Brain microvascular endothelial cell (primary cell): ENCODE measurements at regions not wholly inside any gene's neighbourhood (a gene's known extent, or its start where the extent isn't known, plus 50 kb on each side); places are given as distances from the start of the nearest gene placed in this dataset.

Experiments
- DNase-seq: peaks from one replicate; pipeline ENCODE4 v3.0.0-alpha.2; 2020
- H3K27ac ChIP-seq: fragments of 250-450 bp; sonication (Bioruptor Pico); 2 replicates; pipeline ENCODE4 v1.5.1; 2020; ENCODE audit warnings: mild to moderate bottlenecking, moderate library complexity
- H3K27me3 ChIP-seq: fragments of 250-450 bp; sonication (Bioruptor Pico); replicated peaks from 2 replicates; pipeline ENCODE4 v1.5.1; 2020; ENCODE audit warnings: mild to moderate bottlenecking
- H3K36me3 ChIP-seq: fragments of 250-450 bp; sonication (Bioruptor Pico); replicated peaks from 2 replicates; pipeline ENCODE4 v1.5.1; 2020; ENCODE audit warnings: mild to moderate bottlenecking
- H3K4me3 ChIP-seq: 2 replicates; pipeline ENCODE4 v1.5.1; 2011; ENCODE audit warnings: low read depth, mild to moderate bottlenecking, control low read depth, low read length, moderate library complexity
- in situ Hi-C: cut with HindIII; loops from 2 replicates; pipeline ENCODE4 v1.10.0; 2017; ENCODE audit warnings: low sequenced_read_pairs, low pct_ligation_motif_present
- TF ChIP-seq, protein P1 (sequence below): IDR thresholded peaks from 2 replicates; pipeline ENCODE4 v1.5.1; 2011; ENCODE audit warnings: low read depth, mild to moderate bottlenecking, moderate library complexity, low read length, control low read depth, inconsistent platforms; ENCODE audit errors: missing control alignments

GRCh38 chr10:118482393-118483331 lies 112.8 kb downstream of the PRLHR start:
- in situ Hi-C loops, result no loop called here
- H3K27me3 ChIP-seq, result no peaks in the 10 kb centered on the region
- TF ChIP-seq, protein P1, sequence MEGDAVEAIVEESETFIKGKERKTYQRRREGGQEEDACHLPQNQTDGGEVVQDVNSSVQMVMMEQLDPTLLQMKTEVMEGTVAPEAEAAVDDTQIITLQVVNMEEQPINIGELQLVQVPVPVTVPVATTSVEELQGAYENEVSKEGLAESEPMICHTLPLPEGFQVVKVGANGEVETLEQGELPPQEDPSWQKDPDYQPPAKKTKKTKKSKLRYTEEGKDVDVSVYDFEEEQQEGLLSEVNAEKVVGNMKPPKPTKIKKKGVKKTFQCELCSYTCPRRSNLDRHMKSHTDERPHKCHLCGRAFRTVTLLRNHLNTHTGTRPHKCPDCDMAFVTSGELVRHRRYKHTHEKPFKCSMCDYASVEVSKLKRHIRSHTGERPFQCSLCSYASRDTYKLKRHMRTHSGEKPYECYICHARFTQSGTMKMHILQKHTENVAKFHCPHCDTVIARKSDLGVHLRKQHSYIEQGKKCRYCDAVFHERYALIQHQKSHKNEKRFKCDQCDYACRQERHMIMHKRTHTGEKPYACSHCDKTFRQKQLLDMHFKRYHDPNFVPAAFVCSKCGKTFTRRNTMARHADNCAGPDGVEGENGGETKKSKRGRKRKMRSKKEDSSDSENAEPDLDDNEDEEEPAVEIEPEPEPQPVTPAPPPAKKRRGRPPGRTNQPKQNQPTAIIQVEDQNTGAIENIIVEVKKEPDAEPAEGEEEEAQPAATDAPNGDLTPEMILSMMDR, result no peak
- H3K36me3 ChIP-seq, result no peaks in the 10 kb centered on the region
- DNase-seq, result no peak
- no peak overlapping the region for H3K27ac ChIP-seq
- H3K4me3 ChIP-seq, result no peak overlapping the region

DNA sequence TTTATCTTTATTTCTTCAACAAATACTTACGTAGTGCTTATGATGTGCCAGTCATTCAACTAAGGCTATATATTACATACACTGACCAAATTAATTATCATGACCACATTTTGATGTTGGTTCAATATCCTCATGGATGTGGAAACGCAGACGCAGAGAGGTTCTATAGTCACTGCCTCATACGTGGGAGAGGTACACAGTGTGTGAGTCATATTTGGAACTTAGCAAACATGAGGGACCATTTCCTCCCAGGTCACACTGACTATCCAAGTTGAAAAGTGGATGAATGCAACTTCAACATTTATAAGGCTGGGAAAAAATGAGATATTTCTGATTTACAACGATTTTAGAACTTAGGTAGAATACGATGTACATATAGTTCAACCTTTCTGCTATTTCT lies 113.6 kb downstream of the PRLHR start:
- in situ Hi-C loops, result no loop called here
- no peaks in the 10 kb centered on the region for H3K27me3 ChIP-seq
- TF ChIP-seq, protein P1, result no peak
- no peak overlapping the region for H3K4me3 ChIP-seq
- no peak for DNase-seq
- no peaks in the 10 kb centered on the region for H3K36me3 ChIP-seq
- H3K27ac ChIP-seq, result no peak overlapping the region

- TF ChIP-seq, protein P1, result no peak
- in situ Hi-C loops, result no loop called here
- Histone ChIP-seq H3K36me3 (no peaks in the 10 kb centered on the region), H3K4me3 (no peak overlapping the region), H3K27ac (no peak overlapping the region), H3K27me3 (no peaks in the 10 kb centered on the region)
- no peak for DNase-seq
Observed at GRCh38 chr10:118475214-118475613, 120.2 kb downstream of the PRLHR start.

DNA sequence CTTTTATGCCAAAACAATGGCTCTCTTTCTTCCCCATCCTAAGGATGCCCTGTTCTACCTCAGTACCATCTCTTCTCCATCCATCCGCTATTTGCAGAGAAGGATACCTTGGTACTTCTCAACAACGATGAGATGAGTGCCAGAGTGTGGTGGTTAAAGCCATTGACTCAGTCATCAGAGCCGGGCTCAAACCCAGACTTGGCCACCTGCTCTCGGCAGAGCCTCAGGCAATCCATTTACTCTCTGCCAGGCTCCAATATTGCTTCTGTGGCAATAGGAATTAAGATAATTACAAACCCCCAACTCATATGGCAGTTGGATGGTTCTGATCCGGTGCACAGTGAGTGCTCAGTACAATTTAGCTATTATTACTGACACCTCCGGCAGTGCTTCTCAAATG lies 121.3 kb downstream of the PRLHR start:
- DNase-seq, result no peak
- Histone ChIP-seq H3K27ac (no peak overlapping the region), H3K27me3 (no peaks in the 10 kb centered on the region), H3K36me3 (no peaks in the 10 kb centered on the region), H3K4me3 (no peak overlapping the region)
- in situ Hi-C loops, result no loop called here
- TF ChIP-seq, protein P1, result no peak

GRCh38 chr10:118473305-118473960 lies 122.0 kb downstream of the PRLHR start:
- DNase-seq, result no peak
- Histone ChIP-seq H3K27me3 (no peaks in the 10 kb centered on the region), H3K27ac (no peak overlapping the region), H3K36me3 (no peaks in the 10 kb centered on the region), H3K4me3 (no peak overlapping the region)
- in situ Hi-C loops, result no loop called here
- TF ChIP-seq, protein P1, result no peak
